Loucy (cell line): ENCODE measurements at regions not wholly inside any gene's neighbourhood (a gene's known extent, or its start where the extent isn't known, plus 50 kb on each side); places are given as distances from the start of the nearest gene placed in this dataset.

Experiments
- H2AFZ ChIP-seq: fragments of 200-600 bp; sonication (generic); 2 replicates; pipeline ENCODE4 v1.6.0; 2016; ENCODE audit warnings: antibody characterized with exemption, mild to moderate bottlenecking, low read length, moderate library complexity
- H3F3A ChIP-seq: fragments of 200-600 bp; 2 replicates; pipeline ENCODE4 v1.6.0; 2016; ENCODE audit warnings: antibody characterized with exemption, low read depth, mild to moderate bottlenecking
- H3K27me3 ChIP-seq: fragments of 200-600 bp; sonication (generic); 2 replicates; pipeline ENCODE4 v1.6.1; 2014; ENCODE audit warnings: low read length, mild to moderate bottlenecking; ENCODE audit not compliant: insufficient read depth, poor library complexity, severe bottlenecking
- H3K36me3 ChIP-seq: fragments of 200-600 bp; sonication (generic); 2 replicates; pipeline ENCODE4 v1.6.1; 2016; ENCODE audit warnings: low read length; ENCODE audit not compliant: insufficient read depth
- H3K4me1 ChIP-seq: fragments of 200-600 bp; sonication (generic); 2 replicates; pipeline ENCODE4 v1.5.1; 2014; ENCODE audit warnings: low read length, mild to moderate bottlenecking; ENCODE audit not compliant: insufficient read depth, poor library complexity, severe bottlenecking
- H3K4me2 ChIP-seq: fragments of 200-600 bp; sonication (generic); 2 replicates; pipeline ENCODE4 v1.6.0; 2014; ENCODE audit warnings: antibody characterized with exemption, low read length, low read depth, mild to moderate bottlenecking; ENCODE audit not compliant: poor library complexity, severe bottlenecking
- H3K4me3 ChIP-seq: fragments of 200-600 bp; sonication (generic); 2 replicates; pipeline ENCODE4 v1.5.1; 2014; ENCODE audit warnings: low read length, mild to moderate bottlenecking, mixed read lengths; ENCODE audit not compliant: poor library complexity, severe bottlenecking
- H3K79me2 ChIP-seq: fragments of 200-600 bp; sonication (generic); 2 replicates; pipeline ENCODE4 v1.6.1; 2014; ENCODE audit warnings: low read length; ENCODE audit not compliant: insufficient read depth
- H3K9ac ChIP-seq: fragments of 200-600 bp; sonication (generic); 2 replicates; pipeline ENCODE4 v1.6.0; 2014; ENCODE audit warnings: mild to moderate bottlenecking, low read depth, low read length, moderate library complexity; ENCODE audit not compliant: poor library complexity, severe bottlenecking
- H3K9me2 ChIP-seq: fragments of 200-600 bp; sonication (generic); replicated peaks from 2 replicates; pipeline ENCODE4 v1.6.1; 2016; ENCODE audit warnings: low read depth, low read length, mixed read lengths
- H3K9me3 ChIP-seq: fragments of 200-600 bp; sonication (generic); 2 replicates; pipeline ENCODE4 v1.6.1; 2014; ENCODE audit warnings: mild to moderate bottlenecking, antibody characterized with exemption, low read length, low read depth; ENCODE audit not compliant: insufficient read depth
- H4K20me1 ChIP-seq: fragments of 200-600 bp; sonication (generic); 2 replicates; pipeline ENCODE4 v1.6.0; 2014; ENCODE audit warnings: antibody characterized with exemption, low read length, mild to moderate bottlenecking; ENCODE audit not compliant: insufficient read depth, poor library complexity, severe bottlenecking
- EZH2phosphoT487 ChIP-seq: fragments of 200-600 bp; IDR thresholded peaks from 2 replicates; pipeline ENCODE4 v1.6.1; 2018; ENCODE audit warnings: antibody characterized with exemption, mild to moderate bottlenecking, moderate library complexity, borderline replicate concordance
- TF ChIP-seq, protein P1 (sequence below): fragments of 200-600 bp; sonication (generic); conservative IDR thresholded peaks from 2 replicates; pipeline ENCODE4 v1.5.1; 2014; ENCODE audit warnings: mild to moderate bottlenecking, antibody characterized with exemption, low read length

DNA sequence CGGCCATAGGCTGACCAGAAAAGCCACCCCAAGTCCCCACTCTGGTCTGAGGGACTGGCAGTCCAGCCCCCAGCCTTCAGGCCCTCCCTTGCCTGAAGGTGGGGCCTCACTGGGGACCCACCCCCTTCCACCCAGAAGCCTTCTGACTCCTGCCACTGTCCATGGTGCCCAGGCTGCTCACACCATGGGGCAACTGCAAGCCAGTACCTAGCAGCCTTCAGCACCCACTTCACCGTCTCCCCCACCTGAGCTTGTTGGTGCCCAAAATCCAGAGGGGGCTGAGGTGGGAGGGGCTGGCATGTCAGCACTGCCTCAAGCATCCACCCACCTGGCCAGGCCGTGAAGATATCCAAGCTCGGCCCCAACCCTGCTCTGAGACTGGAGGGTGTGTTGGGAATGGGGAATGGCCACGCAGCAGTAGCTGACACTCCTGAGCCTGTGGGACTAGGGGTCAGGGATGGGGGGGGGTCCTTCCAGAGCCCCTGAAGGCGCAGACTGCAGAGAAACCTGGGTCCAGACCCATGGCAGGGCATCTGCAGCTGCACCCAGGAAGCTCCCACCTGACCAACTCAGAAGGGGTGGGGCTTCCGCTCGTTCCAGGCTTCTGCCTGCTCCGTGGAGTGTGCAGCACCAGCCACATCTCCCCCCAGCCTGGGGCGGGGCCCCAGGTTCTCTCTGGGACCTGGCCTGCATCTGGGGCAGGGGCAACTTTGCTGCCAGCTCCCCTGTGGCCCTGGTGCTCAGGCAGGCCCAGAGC is 942.1 kb upstream of the EPHA7 start:
- Histone ChIP-seq H3K9me3 (no peaks in the 10 kb centered on the region), H3K79me2 (no peaks in the 10 kb centered on the region), H3K9ac (no peak overlapping the region), H3K27me3 (no peaks in the 10 kb centered on the region), H3K4me2 (no peak overlapping the region), H3K4me3 (no peak overlapping the region), H3K36me3 (no peaks in the 10 kb centered on the region), H3F3A (no peaks in the 10 kb centered on the region), H2AFZ (no peak overlapping the region), H4K20me1 (no peaks in the 10 kb centered on the region), H3K9me2 (no peaks in the 10 kb centered on the region), H3K4me1 (no peaks in the 10 kb centered on the region)
- no peak for TF ChIP-seq EZH2phosphoT487
- TF ChIP-seq, protein P1, sequence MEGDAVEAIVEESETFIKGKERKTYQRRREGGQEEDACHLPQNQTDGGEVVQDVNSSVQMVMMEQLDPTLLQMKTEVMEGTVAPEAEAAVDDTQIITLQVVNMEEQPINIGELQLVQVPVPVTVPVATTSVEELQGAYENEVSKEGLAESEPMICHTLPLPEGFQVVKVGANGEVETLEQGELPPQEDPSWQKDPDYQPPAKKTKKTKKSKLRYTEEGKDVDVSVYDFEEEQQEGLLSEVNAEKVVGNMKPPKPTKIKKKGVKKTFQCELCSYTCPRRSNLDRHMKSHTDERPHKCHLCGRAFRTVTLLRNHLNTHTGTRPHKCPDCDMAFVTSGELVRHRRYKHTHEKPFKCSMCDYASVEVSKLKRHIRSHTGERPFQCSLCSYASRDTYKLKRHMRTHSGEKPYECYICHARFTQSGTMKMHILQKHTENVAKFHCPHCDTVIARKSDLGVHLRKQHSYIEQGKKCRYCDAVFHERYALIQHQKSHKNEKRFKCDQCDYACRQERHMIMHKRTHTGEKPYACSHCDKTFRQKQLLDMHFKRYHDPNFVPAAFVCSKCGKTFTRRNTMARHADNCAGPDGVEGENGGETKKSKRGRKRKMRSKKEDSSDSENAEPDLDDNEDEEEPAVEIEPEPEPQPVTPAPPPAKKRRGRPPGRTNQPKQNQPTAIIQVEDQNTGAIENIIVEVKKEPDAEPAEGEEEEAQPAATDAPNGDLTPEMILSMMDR: no peak

DNA sequence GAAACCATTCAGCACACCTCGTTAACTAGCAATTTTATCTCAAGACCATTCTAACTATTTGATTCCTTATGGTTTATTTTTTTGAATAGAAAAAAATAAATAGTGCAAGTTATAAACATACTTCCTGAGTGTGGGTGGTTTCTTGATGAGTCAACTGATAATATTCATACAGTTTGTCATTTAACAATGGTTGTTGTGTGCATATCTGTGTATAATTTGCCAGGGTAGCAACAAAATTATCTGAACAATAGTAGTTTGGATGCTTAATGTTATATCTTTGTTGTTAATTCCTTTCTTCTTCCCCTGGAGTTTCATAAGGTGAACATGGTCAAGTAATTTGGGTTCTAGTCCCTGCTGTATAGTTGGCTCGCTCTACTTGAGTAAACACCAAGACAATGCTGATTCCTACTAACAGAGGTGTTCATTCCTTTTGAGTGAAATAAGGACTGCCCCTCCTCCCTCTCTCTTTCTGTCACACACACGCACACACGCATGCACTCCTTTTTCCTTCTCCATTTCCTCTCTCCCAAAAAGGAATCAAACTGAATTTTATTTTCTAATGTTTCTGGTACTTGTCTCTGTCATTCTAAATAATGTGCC is 938.1 kb upstream of the EPHA7 start:
- H3K9me3 ChIP-seq: no peaks in the 10 kb centered on the region
- TF ChIP-seq, protein P1: no peak
- TF ChIP-seq EZH2phosphoT487: no peak
- H3F3A ChIP-seq: no peaks in the 10 kb centered on the region
- no peaks in the 10 kb centered on the region for H3K79me2 ChIP-seq
- no peak overlapping the region for H3K4me3 ChIP-seq
- no peak overlapping the region for H2AFZ ChIP-seq
- no peaks in the 10 kb centered on the region for H3K27me3 ChIP-seq
- H3K9ac ChIP-seq: no peak overlapping the region
- H3K4me1 ChIP-seq: no peaks in the 10 kb centered on the region
- no peaks in the 10 kb centered on the region for H4K20me1 ChIP-seq
- no peak overlapping the region for H3K4me2 ChIP-seq
- H3K36me3 ChIP-seq: no peaks in the 10 kb centered on the region
- H3K9me2 ChIP-seq: no peaks in the 10 kb centered on the region

DNA sequence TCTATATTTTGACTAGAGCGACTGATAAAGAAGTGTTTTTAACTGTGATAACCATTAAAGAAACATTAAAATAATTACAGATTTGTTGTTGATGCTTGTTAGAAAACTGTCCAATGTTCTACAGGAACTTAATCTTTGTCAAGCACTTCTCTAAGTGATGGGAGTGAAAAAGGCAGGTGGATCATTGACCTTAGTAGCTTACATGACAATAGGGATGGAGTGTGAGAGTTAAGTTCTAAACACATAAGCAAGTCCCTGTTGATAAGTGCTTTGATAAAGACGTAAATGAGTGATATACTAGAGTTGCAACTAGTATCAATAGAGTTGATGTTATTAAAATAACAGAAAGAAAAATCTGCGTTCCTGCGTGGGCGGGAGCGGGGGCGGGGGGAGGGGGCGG is 931.5 kb upstream of the EPHA7 start:
- Histone ChIP-seq H3K79me2 (no peaks in the 10 kb centered on the region), H3K4me3 (no peak overlapping the region), H3K4me2 (no peak overlapping the region), H3F3A (no peaks in the 10 kb centered on the region), H3K9me2 (no peaks in the 10 kb centered on the region), H3K36me3 (no peaks in the 10 kb centered on the region), H4K20me1 (no peaks in the 10 kb centered on the region), H3K9me3 (no peaks in the 10 kb centered on the region), H3K4me1 (no peaks in the 10 kb centered on the region), H2AFZ (no peak overlapping the region), H3K27me3 (no peaks in the 10 kb centered on the region), H3K9ac (no peak overlapping the region)
- TF ChIP-seq EZH2phosphoT487: no peak
- TF ChIP-seq, protein P1: no peak
